Tibial nerve (tissue), 4 donors: ENCODE measurements at regions not wholly inside any gene's neighbourhood (a gene's known extent, or its start where the extent isn't known, plus 50 kb on each side); places are given as distances from the start of the nearest gene placed in this dataset.

Experiments used
- EP300 ChIP-seq, 2 donors: sonication (generic); formaldehyde crosslinking; IDR thresholded peaks; one replicate each; pipeline ENCODE4 v1.6.1; 2017; ENCODE audit warnings: antibody characterized with exemption in 2 of 2, mild to moderate bottlenecking in 1 of 2
- TF ChIP-seq, protein P1 (sequence below), 5 experiments: fragments of 200-600 bp in 3 of 5; fragments of 450-650 bp in 2 of 5; sonication (generic) in 3 of 5; IDR thresholded peaks; one replicate each; pipeline ENCODE4 v1.5.1; 2016 to 2019; ENCODE audit warnings: antibody characterized with exemption in 5 of 5, mild to moderate bottlenecking in 3 of 5, moderate library complexity in 2 of 5

DNA sequence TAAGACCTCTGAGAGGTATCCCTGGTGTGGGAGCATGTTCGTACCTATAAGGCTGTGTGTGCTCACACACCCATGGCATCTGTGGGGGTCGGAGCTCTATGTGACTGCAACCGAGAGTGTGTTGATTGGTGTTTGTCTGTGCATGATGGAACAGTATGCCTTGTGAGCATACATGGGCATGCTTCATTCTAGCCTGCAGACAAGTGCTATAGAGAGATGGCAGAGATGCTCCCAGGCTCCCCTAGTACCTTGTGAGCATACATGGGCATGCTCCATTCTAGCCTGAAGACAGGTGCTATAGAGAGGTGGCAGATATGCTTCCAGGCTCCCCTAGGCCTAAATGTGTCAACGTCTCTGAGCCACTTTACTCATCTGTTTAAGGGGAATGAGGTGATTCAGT is 447.5 kb downstream of the INSC start:
- no peak for TF ChIP-seq EP300 (IDR thresholded peaks at IDR 0.05)
- TF ChIP-seq, protein P1, sequence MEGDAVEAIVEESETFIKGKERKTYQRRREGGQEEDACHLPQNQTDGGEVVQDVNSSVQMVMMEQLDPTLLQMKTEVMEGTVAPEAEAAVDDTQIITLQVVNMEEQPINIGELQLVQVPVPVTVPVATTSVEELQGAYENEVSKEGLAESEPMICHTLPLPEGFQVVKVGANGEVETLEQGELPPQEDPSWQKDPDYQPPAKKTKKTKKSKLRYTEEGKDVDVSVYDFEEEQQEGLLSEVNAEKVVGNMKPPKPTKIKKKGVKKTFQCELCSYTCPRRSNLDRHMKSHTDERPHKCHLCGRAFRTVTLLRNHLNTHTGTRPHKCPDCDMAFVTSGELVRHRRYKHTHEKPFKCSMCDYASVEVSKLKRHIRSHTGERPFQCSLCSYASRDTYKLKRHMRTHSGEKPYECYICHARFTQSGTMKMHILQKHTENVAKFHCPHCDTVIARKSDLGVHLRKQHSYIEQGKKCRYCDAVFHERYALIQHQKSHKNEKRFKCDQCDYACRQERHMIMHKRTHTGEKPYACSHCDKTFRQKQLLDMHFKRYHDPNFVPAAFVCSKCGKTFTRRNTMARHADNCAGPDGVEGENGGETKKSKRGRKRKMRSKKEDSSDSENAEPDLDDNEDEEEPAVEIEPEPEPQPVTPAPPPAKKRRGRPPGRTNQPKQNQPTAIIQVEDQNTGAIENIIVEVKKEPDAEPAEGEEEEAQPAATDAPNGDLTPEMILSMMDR (IDR thresholded peaks at IDR 0.05): no peak
